ENCODE measurements at regions not wholly inside any gene's neighbourhood (a gene's known extent, or its start where the extent isn't known, plus 50 kb on each side); places are given as distances from the start of the nearest gene placed in this dataset.

DNA sequence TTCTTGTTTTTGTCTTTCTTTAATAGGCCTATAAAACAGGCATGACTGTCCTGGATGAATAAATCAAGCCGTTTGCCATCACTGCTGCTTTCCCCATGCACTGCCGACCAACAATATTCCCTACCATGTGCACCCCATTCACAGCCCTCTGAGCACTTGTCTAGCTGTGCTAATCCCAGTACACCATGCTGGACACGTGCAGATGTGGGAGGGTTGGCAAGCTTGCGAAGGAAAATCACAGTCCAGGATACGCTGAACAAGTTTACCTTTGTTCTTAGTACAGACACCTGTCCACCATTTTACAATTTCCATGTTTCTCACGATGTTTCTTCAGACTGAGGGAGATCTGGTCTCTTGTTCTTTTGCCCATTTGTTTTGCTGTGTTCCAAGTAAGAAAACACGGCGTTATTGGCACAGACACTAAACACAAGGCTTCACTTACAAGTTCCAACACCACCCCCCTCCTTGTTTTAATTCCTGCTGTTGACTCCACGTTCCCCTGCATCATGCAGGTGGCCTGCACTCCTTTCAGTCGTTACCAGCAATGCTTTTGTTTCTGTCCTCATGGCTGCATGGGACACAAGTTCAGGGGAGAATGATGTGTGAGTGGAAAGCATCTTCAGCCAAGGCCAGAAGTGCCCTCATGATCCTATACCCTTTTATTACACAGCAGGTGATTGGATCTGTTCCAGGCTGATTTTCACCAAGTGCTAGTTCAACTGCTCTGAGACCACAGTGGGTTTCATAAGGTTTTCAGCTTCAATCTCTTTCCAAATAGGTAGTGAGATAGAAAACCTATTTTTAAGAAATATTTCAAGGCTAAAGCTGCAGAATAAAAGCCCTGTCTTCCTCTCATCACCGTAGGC, 608.9 kb downstream of the IRX1 start:
- no peak overlapping the region for H3K4me3 ChIP-seq (ENCODE audit: severe bottlenecking)
- no peak overlapping the region for H3K27ac ChIP-seq (ENCODE audit: poor library complexity, severe bottlenecking)
- TF ChIP-seq, protein P1, sequence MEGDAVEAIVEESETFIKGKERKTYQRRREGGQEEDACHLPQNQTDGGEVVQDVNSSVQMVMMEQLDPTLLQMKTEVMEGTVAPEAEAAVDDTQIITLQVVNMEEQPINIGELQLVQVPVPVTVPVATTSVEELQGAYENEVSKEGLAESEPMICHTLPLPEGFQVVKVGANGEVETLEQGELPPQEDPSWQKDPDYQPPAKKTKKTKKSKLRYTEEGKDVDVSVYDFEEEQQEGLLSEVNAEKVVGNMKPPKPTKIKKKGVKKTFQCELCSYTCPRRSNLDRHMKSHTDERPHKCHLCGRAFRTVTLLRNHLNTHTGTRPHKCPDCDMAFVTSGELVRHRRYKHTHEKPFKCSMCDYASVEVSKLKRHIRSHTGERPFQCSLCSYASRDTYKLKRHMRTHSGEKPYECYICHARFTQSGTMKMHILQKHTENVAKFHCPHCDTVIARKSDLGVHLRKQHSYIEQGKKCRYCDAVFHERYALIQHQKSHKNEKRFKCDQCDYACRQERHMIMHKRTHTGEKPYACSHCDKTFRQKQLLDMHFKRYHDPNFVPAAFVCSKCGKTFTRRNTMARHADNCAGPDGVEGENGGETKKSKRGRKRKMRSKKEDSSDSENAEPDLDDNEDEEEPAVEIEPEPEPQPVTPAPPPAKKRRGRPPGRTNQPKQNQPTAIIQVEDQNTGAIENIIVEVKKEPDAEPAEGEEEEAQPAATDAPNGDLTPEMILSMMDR (IDR thresholded peaks at IDR 0.05; ENCODE audit: poor library complexity, severe bottlenecking) = no peak
- H3K36me3 ChIP-seq (ENCODE audit: low read depth) = no peaks in the 10 kb centered on the region
- peaks cover 3% of the 10 kb centered on the region for H3K4me1 ChIP-seq (ENCODE audit: insufficient read depth, poor library complexity, severe bottlenecking)
- no peaks in the 10 kb centered on the region for H3K27me3 ChIP-seq (ENCODE audit: insufficient read depth, poor library complexity, severe bottlenecking)
- DNase-seq (ENCODE audit: low spot score) = no peak
- no peak for ATAC-seq (ENCODE audit: low read depth)
- H3K9me3 ChIP-seq (ENCODE audit: severe bottlenecking) = no peaks in the 10 kb centered on the region

DNA sequence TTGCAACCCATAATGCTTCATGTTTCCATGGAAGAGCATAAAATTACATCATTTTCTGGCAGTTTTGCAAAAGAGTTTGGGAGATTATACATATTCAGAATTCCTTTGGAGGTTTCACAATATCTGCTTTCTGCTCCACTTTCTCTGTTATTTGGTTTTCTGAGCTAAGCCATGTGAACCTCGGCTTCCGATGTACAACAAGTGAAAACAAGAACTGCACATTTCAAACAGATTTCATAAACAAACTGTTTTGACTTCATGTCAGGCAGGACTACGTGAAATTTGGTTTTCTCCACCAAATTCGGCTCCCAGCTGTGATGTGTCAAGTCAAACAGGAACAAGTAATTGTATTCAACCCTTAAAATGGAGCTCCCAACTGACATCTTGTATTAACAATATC, 609.8 kb downstream of the IRX1 start:
- ATAC-seq (ENCODE audit: low read depth) (no peak), DNase-seq (ENCODE audit: low spot score) (no peak)
- TF ChIP-seq, protein P1 (IDR thresholded peaks at IDR 0.05; ENCODE audit: poor library complexity, severe bottlenecking) = no peak

DNA sequence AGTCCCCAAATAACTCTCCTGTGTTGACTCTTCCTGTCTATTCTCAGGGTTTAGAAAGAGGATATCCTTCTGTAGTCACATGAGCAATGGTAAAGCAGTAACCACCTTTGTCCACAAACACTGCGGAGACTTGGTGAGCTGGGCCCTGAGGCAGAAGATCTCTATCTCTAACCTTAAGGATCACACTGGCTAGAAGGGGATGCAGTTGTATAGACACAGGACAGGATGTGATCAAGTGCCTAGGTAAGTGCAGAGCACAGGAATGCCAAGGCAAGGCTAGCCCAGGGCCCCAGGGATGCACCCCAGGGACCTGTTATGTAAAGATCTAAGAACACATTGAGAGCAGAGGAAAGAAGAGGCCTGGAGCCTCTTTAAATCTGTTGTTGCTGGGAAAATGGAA, 610.5 kb downstream of the IRX1 start:
- Histone ChIP-seq H3K36me3 (ENCODE audit: low read depth) (no peaks in the 10 kb centered on the region), H3K4me3 (ENCODE audit: severe bottlenecking) (no peak overlapping the region), H3K27ac (ENCODE audit: poor library complexity, severe bottlenecking) (no peak overlapping the region), H3K27me3 (ENCODE audit: insufficient read depth, poor library complexity, severe bottlenecking) (no peaks in the 10 kb centered on the region), H3K4me1 (ENCODE audit: insufficient read depth, poor library complexity, severe bottlenecking) (peaks cover 3% of the 10 kb centered on the region), H3K9me3 (ENCODE audit: severe bottlenecking) (no peaks in the 10 kb centered on the region)
- DNase-seq (ENCODE audit: low spot score) = no peak
- no peak for ATAC-seq (ENCODE audit: low read depth)
- TF ChIP-seq, protein P1 (IDR thresholded peaks at IDR 0.05; ENCODE audit: poor library complexity, severe bottlenecking) = no peak

More for the DNA sequence above, 609.8 kb downstream of the IRX1 start:
- Histone ChIP-seq H3K27ac (ENCODE audit: poor library complexity, severe bottlenecking) (no peak overlapping the region), H3K4me1 (ENCODE audit: insufficient read depth, poor library complexity, severe bottlenecking) (peaks cover 3% of the 10 kb centered on the region), H3K4me3 (ENCODE audit: severe bottlenecking) (no peak overlapping the region), H3K27me3 (ENCODE audit: insufficient read depth, poor library complexity, severe bottlenecking) (no peaks in the 10 kb centered on the region), H3K36me3 (ENCODE audit: low read depth) (no peaks in the 10 kb centered on the region), H3K9me3 (ENCODE audit: severe bottlenecking) (no peaks in the 10 kb centered on the region)

DNA sequence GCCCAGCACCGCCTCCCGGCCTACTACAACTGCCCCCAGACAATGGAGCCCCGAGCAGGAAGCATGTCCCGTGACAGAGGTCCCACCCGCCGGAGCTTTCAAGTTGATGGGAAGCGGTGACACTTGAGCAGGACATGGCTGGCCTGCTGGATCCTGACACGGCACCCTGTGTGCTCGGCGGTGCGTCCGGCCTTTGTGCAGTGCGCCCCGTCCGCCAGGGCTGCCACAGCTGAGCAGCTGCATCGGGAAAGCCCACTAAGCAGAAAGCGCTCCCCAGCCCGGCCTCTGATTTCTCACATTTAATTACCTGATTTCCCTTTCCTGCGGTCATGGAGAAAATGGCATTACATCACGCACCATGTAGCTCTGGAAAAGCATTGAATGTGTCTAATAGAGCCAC, 611.9 kb downstream of the IRX1 start:
- TF ChIP-seq, protein P1 (IDR thresholded peaks at IDR 0.05; ENCODE audit: poor library complexity, severe bottlenecking) = no peak
- H3K36me3 ChIP-seq (ENCODE audit: low read depth) = no peaks in the 10 kb centered on the region
- ATAC-seq (ENCODE audit: low read depth) = no peak

DNA sequence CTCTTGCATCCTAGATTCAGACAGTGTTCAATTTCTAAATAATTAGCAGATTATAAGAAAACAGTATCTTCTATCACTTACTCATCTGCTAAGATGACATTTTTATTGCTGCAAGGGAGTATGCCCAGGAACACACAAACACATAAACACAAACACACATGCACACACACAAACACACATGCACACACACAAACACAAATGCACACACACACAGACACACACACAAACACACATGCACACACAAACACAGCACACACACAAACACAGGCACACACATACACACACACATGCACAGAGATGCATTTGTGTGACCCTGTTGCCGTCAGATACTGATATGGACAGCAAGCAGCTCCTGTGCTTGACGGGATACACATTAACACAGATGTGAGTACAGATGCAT, 612.9 kb downstream of the IRX1 start:
- H3K9me3 ChIP-seq (ENCODE audit: severe bottlenecking) = no peaks in the 10 kb centered on the region
- peaks cover 3% of the 10 kb centered on the region for H3K4me1 ChIP-seq (ENCODE audit: insufficient read depth, poor library complexity, severe bottlenecking)
- DNase-seq (ENCODE audit: low spot score) (no peak), ATAC-seq (ENCODE audit: low read depth) (no peak)
- no peaks in the 10 kb centered on the region for H3K27me3 ChIP-seq (ENCODE audit: insufficient read depth, poor library complexity, severe bottlenecking)
- TF ChIP-seq, protein P1 (IDR thresholded peaks at IDR 0.05; ENCODE audit: poor library complexity, severe bottlenecking) = no peak
- no peaks in the 10 kb centered on the region for H3K36me3 ChIP-seq (ENCODE audit: low read depth)
- H3K27ac ChIP-seq (ENCODE audit: poor library complexity, severe bottlenecking) = no peak overlapping the region
- H3K4me3 ChIP-seq (ENCODE audit: severe bottlenecking) = no peak overlapping the region

More for the DNA sequence above, 611.9 kb downstream of the IRX1 start:
- Histone ChIP-seq H3K27me3 (ENCODE audit: insufficient read depth, poor library complexity, severe bottlenecking) (no peaks in the 10 kb centered on the region), H3K4me1 (ENCODE audit: insufficient read depth, poor library complexity, severe bottlenecking) (peaks cover 3% of the 10 kb centered on the region), H3K4me3 (ENCODE audit: severe bottlenecking) (no peak overlapping the region), H3K27ac (ENCODE audit: poor library complexity, severe bottlenecking) (no peak overlapping the region), H3K9me3 (ENCODE audit: severe bottlenecking) (no peaks in the 10 kb centered on the region)
- no peak for DNase-seq (ENCODE audit: low spot score)
